ENCODE measurements at regions not wholly inside any gene's neighbourhood (a gene's known extent, or its start where the extent isn't known, plus 50 kb on each side); places are given as distances from the start of the nearest gene placed in this dataset.

DNA sequence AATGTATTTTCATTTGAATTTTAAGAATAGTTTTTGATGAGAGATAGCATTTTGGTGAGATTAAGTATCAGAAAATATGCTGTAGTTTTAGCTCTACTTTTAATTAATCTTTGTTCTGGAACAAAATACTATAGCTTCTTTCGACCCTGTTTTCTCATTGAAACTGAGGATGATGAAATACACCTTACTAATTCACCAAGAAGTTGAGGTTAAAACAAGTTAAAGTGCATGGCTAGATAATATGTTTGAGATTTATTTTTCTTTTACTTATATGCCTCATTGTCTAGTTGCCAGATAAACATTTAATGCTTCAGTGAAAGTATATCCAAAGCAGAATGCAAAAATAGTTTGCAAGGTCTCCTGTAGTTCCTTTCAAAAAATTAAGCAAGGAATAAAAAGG, 140.1 kb upstream of the KCNN2 start:
- TF ChIP-seq EZH2 (IDR thresholded peaks at IDR 0.05; ENCODE audit: insufficient read depth, poor library complexity, severe bottlenecking) (no peak), EZH2phosphoT487 (IDR thresholded peaks at IDR 0.05; ENCODE audit: insufficient read depth, low read depth) (no peak)
